Retinal pigment epithelial cell (primary cell): ENCODE measurements at regions not wholly inside any gene's neighbourhood (a gene's known extent, or its start where the extent isn't known, plus 50 kb on each side); places are given as distances from the start of the nearest gene placed in this dataset.

ENCODE experiments used
- DNase-seq: peaks from one replicate; pipeline ENCODE4 v3.0.0-alpha.2; 2010; ENCODE audit warnings: low read depth
- H3K4me3 ChIP-seq: 2 replicates; pipeline ENCODE4 v1.5.1; 2011; ENCODE audit warnings: mild to moderate bottlenecking, low read length, control low read depth, moderate library complexity
- TF ChIP-seq, protein P1 (sequence below): conservative IDR thresholded peaks from 2 replicates; pipeline ENCODE4 v1.5.1; 2011; ENCODE audit warnings: low read depth, low read length, control low read depth, inconsistent platforms

GRCh38 chr9:107080130-107080529 lies 202.9 kb upstream of the RAD23B start:
- H3K4me3 ChIP-seq: no peak overlapping the region
- no peak for DNase-seq
- TF ChIP-seq, protein P1, sequence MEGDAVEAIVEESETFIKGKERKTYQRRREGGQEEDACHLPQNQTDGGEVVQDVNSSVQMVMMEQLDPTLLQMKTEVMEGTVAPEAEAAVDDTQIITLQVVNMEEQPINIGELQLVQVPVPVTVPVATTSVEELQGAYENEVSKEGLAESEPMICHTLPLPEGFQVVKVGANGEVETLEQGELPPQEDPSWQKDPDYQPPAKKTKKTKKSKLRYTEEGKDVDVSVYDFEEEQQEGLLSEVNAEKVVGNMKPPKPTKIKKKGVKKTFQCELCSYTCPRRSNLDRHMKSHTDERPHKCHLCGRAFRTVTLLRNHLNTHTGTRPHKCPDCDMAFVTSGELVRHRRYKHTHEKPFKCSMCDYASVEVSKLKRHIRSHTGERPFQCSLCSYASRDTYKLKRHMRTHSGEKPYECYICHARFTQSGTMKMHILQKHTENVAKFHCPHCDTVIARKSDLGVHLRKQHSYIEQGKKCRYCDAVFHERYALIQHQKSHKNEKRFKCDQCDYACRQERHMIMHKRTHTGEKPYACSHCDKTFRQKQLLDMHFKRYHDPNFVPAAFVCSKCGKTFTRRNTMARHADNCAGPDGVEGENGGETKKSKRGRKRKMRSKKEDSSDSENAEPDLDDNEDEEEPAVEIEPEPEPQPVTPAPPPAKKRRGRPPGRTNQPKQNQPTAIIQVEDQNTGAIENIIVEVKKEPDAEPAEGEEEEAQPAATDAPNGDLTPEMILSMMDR: no peak

- DNase-seq: no peak
- TF ChIP-seq, protein P1: no peak
- no peak overlapping the region for H3K4me3 ChIP-seq
These were observed 196.6 kb upstream of the RAD23B start for GRCh38 chr9:107086460-107086859.

DNA sequence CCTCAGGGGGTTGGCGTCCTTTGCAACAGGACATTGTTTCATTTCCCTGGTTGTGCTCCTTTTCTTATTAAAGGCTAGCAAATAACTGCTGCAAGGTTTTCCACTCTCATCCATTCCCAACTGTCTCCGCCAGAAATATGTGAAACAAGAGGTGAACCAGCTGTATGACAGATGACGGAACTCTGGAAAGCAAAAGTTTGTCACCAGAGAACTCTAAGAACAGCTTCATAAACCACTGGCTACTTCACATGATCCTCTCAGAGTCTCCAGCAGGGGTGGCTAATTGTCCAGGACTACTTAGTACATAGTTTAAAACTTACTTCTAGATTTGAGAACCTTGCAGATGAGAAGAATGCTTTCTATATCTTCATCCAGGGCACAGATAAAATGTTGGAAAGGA lies 195.9 kb upstream of the RAD23B start:
- H3K4me3 ChIP-seq: no peak overlapping the region
- TF ChIP-seq, protein P1: no peak
- no peak for DNase-seq

GRCh38 chr9:107090218-107090617 lies 192.9 kb upstream of the RAD23B start:
- TF ChIP-seq, protein P1: no peak
- DNase-seq: no peak

GRCh38 chr9:107093365-107094060 lies 189.6 kb upstream of the RAD23B start:
- TF ChIP-seq, protein P1: no peak
- DNase-seq: no peak
- no peak overlapping the region for H3K4me3 ChIP-seq

More at GRCh38 chr9:107090218-107090617, 192.9 kb upstream of the RAD23B start:
- no peak overlapping the region for H3K4me3 ChIP-seq

GRCh38 chr9:107094370-107094769 lies 188.7 kb upstream of the RAD23B start:
- DNase-seq: no peak
- TF ChIP-seq, protein P1: no peak
- no peak overlapping the region for H3K4me3 ChIP-seq

DNA sequence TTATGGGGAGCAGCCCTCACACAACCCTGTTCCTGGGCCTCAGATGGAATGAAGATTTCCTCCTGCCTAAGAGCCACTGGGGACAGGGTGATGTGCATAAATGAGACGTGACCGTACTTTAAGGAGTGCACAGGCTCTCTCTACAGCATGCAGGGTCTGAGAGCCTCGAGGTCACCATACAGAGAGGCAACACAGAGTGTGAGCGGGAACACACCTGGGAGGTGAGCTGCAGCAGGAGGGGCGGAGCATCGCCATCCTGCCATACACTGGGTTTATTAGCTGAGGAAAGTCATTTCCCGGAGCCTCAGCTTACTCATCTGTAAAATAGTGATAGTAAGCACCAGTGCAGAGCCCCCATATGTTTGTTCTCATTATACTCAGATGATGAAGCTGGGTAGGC lies 182.5 kb upstream of the RAD23B start:
- TF ChIP-seq, protein P1: no peak
- no peak overlapping the region for H3K4me3 ChIP-seq
- no peak for DNase-seq
